H1 (cell line): ENCODE measurements at regions not wholly inside any gene's neighbourhood (a gene's known extent, or its start where the extent isn't known, plus 50 kb on each side); places are given as distances from the start of the nearest gene placed in this dataset.

Experiments used
- CTCF ChIA-PET: fragments of 300-600 bp; sonication (Branson Sonifier 250); formaldehyde crosslinking; loops from one replicate; lab custom pipeline; 2021; ENCODE audit not compliant: partially characterized antibody; lab: Charles Lee
- POLR2A ChIA-PET: fragments of 300-600 bp; sonication (Branson Sonifier 250); formaldehyde crosslinking; loops from one replicate; lab custom pipeline; 2021; ENCODE audit warnings: inconsistent platforms; ENCODE audit not compliant: partially characterized antibody; lab: Charles Lee
- DNase-seq, 2 experiments: peaks; one replicate each; pipeline versions ENCODE4 v3.0.0 to v3.0.0-alpha.2; 2010 to 2022; ENCODE audit warnings: low spot score in 2 of 2, low read depth in 1 of 2, mixed read lengths in 1 of 2
- FAIRE-seq: peaks from 2 replicates; lab custom pipeline; 2011; peaks lifted over from hg19 to GRCh38; lab: Jason Lieb, UNC
- H2AFZ ChIP-seq: 2 replicates; pipeline ENCODE4 v1.8.1; 2012; ENCODE audit warnings: low read length, inconsistent platforms
- H2AK5ac ChIP-seq: 2 replicates; pipeline ENCODE4 v1.6.1; 2013; ENCODE audit warnings: low read depth, low read length
- H2BK120ac ChIP-seq: replicated peaks from 2 replicates; pipeline ENCODE3; 2013; ENCODE audit warnings: low read depth, low read length, inconsistent platforms
- H2BK12ac ChIP-seq: 2 replicates; pipeline ENCODE4 v1.6.1; 2013; ENCODE audit warnings: low read depth, low read length
- H2BK15ac ChIP-seq: 2 replicates; pipeline ENCODE4 v1.6.1; 2013; ENCODE audit warnings: low read length
- H2BK20ac ChIP-seq: 2 replicates; pipeline ENCODE4 v1.6.1; 2013; ENCODE audit warnings: low read length
- H2BK5ac ChIP-seq: 2 replicates; pipeline ENCODE4 v1.6.1; 2013; ENCODE audit warnings: low read depth, low read length
- H3K14ac ChIP-seq: 2 replicates; pipeline ENCODE4 v1.6.1; 2013; ENCODE audit warnings: inconsistent platforms; ENCODE audit not compliant: insufficient read length
- H3K18ac ChIP-seq: 2 replicates; pipeline ENCODE4 v1.6.1; 2013; ENCODE audit warnings: low read length; ENCODE audit errors: extremely low read depth
- H3K23ac ChIP-seq: 2 replicates; pipeline ENCODE4 v1.6.1; 2013; ENCODE audit warnings: inconsistent platforms; ENCODE audit not compliant: insufficient read length
- H3K23me2 ChIP-seq: 2 replicates; pipeline ENCODE4 v1.6.1; 2013; ENCODE audit warnings: low read depth, low read length
- H3K27ac ChIP-seq: 2 replicates; pipeline ENCODE4 v1.6.1; 2011; ENCODE audit warnings: low read depth, low read length, inconsistent platforms
- H3K27me3 ChIP-seq, 4 experiments: replicated peaks in 1 of 4; 1 replicate in 1 of 4; 2 replicates in 3 of 4; pipeline versions ENCODE4 v1.6.1 to v1.8.1; 2011 to 2013; ENCODE audit warnings: low read length in 3 of 4, mild to moderate bottlenecking in 3 of 4, inconsistent platforms in 2 of 4, mixed read lengths in 2 of 4, moderate library complexity in 1 of 4; ENCODE audit not compliant: control insufficient read depth in 3 of 4, insufficient read depth in 3 of 4; ENCODE audit errors: extremely low read depth in 1 of 4
- H3K36me3 ChIP-seq, 4 experiments: 2 replicates each; pipeline versions ENCODE4 v1.6.1 to v1.8.1; 2011 to 2013; ENCODE audit warnings: mild to moderate bottlenecking in 4 of 4, low read length in 3 of 4, moderate library complexity in 2 of 4, control low read depth in 1 of 4, inconsistent platforms in 1 of 4; ENCODE audit not compliant: insufficient read depth in 4 of 4, control insufficient read depth in 2 of 4
- H3K4ac ChIP-seq: replicated peaks from 2 replicates; pipeline ENCODE3; 2013; ENCODE audit warnings: low read length, low read depth, mixed read lengths, inconsistent platforms; ENCODE audit not compliant: insufficient read length
- H3K4me1 ChIP-seq, 4 experiments: replicated peaks in 1 of 4; 1 replicate in 1 of 4; 2 replicates in 3 of 4; pipeline versions ENCODE4 v1.6.1 to v1.8.1; 2011 to 2013; ENCODE audit warnings: low read length in 3 of 4, inconsistent platforms in 2 of 4, mixed read lengths in 1 of 4; ENCODE audit not compliant: insufficient read depth in 4 of 4, control insufficient read depth in 3 of 4
- H3K4me2 ChIP-seq, 2 experiments: 2 replicates each; pipeline versions ENCODE4 v1.6.1 to v1.8.1; 2011 to 2013; ENCODE audit warnings: low read depth in 2 of 2, low read length in 2 of 2, control low read depth in 1 of 2, inconsistent platforms in 1 of 2, mild to moderate bottlenecking in 1 of 2; ENCODE audit not compliant: insufficient read depth in 1 of 2
- H3K4me3 ChIP-seq, 4 experiments: fragments of 200-600, 300-600 bp in 1 of 4; sonication (generic), shearing (Covaris generic), sonication (Bioruptor Twin) in 1 of 4; 2 replicates each; pipeline versions ENCODE4 v1.5.1 to v1.8.1; 2011 to 2016; ENCODE audit warnings: low read length in 4 of 4, low read depth in 3 of 4, control low read depth in 2 of 4, inconsistent platforms in 2 of 4, mild to moderate bottlenecking in 2 of 4, mixed read lengths in 1 of 4, moderate library complexity in 1 of 4; ENCODE audit not compliant: insufficient read depth in 2 of 4; ENCODE audit errors: extremely low read depth in 1 of 4
- H3K56ac ChIP-seq: replicated peaks from 2 replicates; pipeline ENCODE3; 2013; ENCODE audit warnings: low read depth, mild to moderate bottlenecking, mixed read lengths, low read length, inconsistent platforms; ENCODE audit not compliant: insufficient read length
- H3K79me1 ChIP-seq: 2 replicates; pipeline ENCODE4 v1.6.1; 2013; ENCODE audit warnings: low read depth, low read length, control low read depth
- H3K79me2 ChIP-seq, 2 experiments: 2 replicates each; pipeline versions ENCODE4 v1.6.1 to v1.8.1; 2012 to 2013; ENCODE audit warnings: low read length in 2 of 2, mild to moderate bottlenecking in 2 of 2, inconsistent platforms in 1 of 2; ENCODE audit not compliant: insufficient read depth in 2 of 2, control insufficient read depth in 1 of 2
- H3K9ac ChIP-seq, 4 experiments: replicated peaks in 1 of 4; 1 replicate in 1 of 4; 2 replicates in 3 of 4; pipeline versions ENCODE4 v1.6.1 to v1.8.1; 2011 to 2013; ENCODE audit warnings: low read depth in 3 of 4, low read length in 3 of 4, control low read depth in 2 of 4, mild to moderate bottlenecking in 2 of 4, moderate library complexity in 2 of 4, inconsistent platforms in 1 of 4; ENCODE audit errors: extremely low read depth in 1 of 4
- H3K9me3 ChIP-seq, 2 experiments: 2 replicates each; pipeline versions ENCODE4 v1.6.1 to v1.8.1; 2012 to 2013; ENCODE audit warnings: mild to moderate bottlenecking in 2 of 2, moderate library complexity in 2 of 2, control low read depth in 1 of 2, inconsistent platforms in 1 of 2, low read depth in 1 of 2, low read length in 1 of 2, mixed read lengths in 1 of 2; ENCODE audit not compliant: insufficient read depth in 2 of 2
- H4K20me1 ChIP-seq, 2 experiments: replicated peaks in 1 of 2; 2 replicates each; pipeline versions ENCODE3 to v1.8.1; 2011 to 2013; ENCODE audit warnings: inconsistent platforms in 2 of 2, low read length in 2 of 2, mild to moderate bottlenecking in 1 of 2; ENCODE audit not compliant: insufficient read depth in 2 of 2, control insufficient read depth in 1 of 2
- H4K5ac ChIP-seq: 2 replicates; pipeline ENCODE4 v1.6.1; 2013; ENCODE audit warnings: low read length, low read depth, mixed read lengths, inconsistent platforms; ENCODE audit not compliant: insufficient read length
- H4K8ac ChIP-seq: 2 replicates; pipeline ENCODE4 v1.8.0; 2013; ENCODE audit warnings: mild to moderate bottlenecking, moderate library complexity, low read length, inconsistent platforms; ENCODE audit not compliant: insufficient read depth; ENCODE audit errors: extremely low read depth
- H4K91ac ChIP-seq: replicated peaks from 2 replicates; pipeline ENCODE3; 2013; ENCODE audit warnings: low read length, mixed read lengths, inconsistent platforms; ENCODE audit not compliant: insufficient read length
- NRF1 ChIP-seq: IDR thresholded peaks from 2 replicates; pipeline ENCODE4 v1.6.1; 2011; ENCODE audit warnings: mild to moderate bottlenecking, low read depth, low read length, improper control_type of control experiment
- SRF ChIP-seq: IDR thresholded peaks from 2 replicates; pipeline ENCODE4 v1.6.1; 2011; ENCODE audit warnings: mild to moderate bottlenecking, low read depth, low read length, moderate library complexity
- YY1 ChIP-seq: IDR thresholded peaks from 2 replicates; pipeline ENCODE4 v1.6.1; 2011; ENCODE audit warnings: low read depth, mild to moderate bottlenecking, low read length
- ZNF274 ChIP-seq: IDR thresholded peaks from 2 replicates; pipeline ENCODE4 v1.7.0; 2012; ENCODE audit warnings: low read length, borderline replicate concordance; ENCODE audit errors: extremely low read depth
- WGBS, 2 experiments: shearing (Covaris generic) in 1 of 2; methylation state at CpG; one replicate each; pipeline versions ENCODE4 v1.1.6 to v1.1.7; 2013 to 2015; ENCODE audit warnings: low lambda C conversion rate in 2 of 2, mixed read lengths in 2 of 2, inconsistent platforms in 1 of 2, low coverage in 1 of 2, missing lambda C conversion rate in 1 of 2; ENCODE audit not compliant: insufficient replicate concordance in 2 of 2, insufficient coverage in 1 of 2, insufficient read length in 1 of 2; ENCODE audit errors: extremely low coverage in 1 of 2, missing lambda C conversion rate in 1 of 2; 5-methylcytosine and 5-hydroxymethylcytosine counted together

GRCh38 chr2:21423854-21424253, 300.1 kb downstream of the TDRD15 start:
- TF ChIP-seq NRF1 = no peak
- no peak for TF ChIP-seq YY1
- TF ChIP-seq ZNF274 = no peak
- no peak for TF ChIP-seq SRF
- POLR2A ChIA-PET = no interaction called here
- H3K27ac ChIP-seq = no peak overlapping the region
- no peak overlapping the region for H3K9ac ChIP-seq
- H3K23ac ChIP-seq = no peak overlapping the region
- no peak overlapping the region for H2BK120ac ChIP-seq
- no peak overlapping the region for H3K4ac ChIP-seq
- H3K79me1 ChIP-seq = no peaks in the 10 kb centered on the region
- no peak overlapping the region for H3K4me3 ChIP-seq
- H2AFZ ChIP-seq = no peak overlapping the region
- peaks cover 3% of the 10 kb centered on the region; the same call in 1 of the 2 replicates for H3K23me2 ChIP-seq
- CTCF ChIA-PET = interaction anchor here (1.3 to 3.0 kb wide), 4 partner anchors 9 to 220 kb away, joined by 3 to 13 read pairs (median 6); no protein-coding TSS in a partner anchor
- H3K9me3 ChIP-seq = no peaks in the 10 kb centered on the region
- H4K91ac ChIP-seq = no peak overlapping the region
- H4K5ac ChIP-seq = no peak overlapping the region
- no peak overlapping the region for H3K14ac ChIP-seq
- no peak overlapping the region for H2BK5ac ChIP-seq
- H3K4me1 ChIP-seq = no peaks in the 10 kb centered on the region
- no peak overlapping the region for H4K8ac ChIP-seq
- no peak overlapping the region for H3K56ac ChIP-seq
- FAIRE-seq (no peak), DNase-seq (no peak)
- peak overlapping the region; percentile 82; the same call in 1 of the 2 replicates for H2AK5ac ChIP-seq
- H3K36me3 ChIP-seq = no peaks in the 10 kb centered on the region
- no peak overlapping the region for H3K18ac ChIP-seq
- no peaks in the 10 kb centered on the region for H3K27me3 ChIP-seq
- no peak overlapping the region for H3K4me2 ChIP-seq
- WGBS, 2 experiments = 91% methylated on average over 5 of the region's 5 CpGs; no CpG with 5 or more reads in 1 of the 2 experiments
- H4K20me1 ChIP-seq = no peaks in the 10 kb centered on the region
- no peak overlapping the region for H2BK12ac ChIP-seq
- no peak overlapping the region for H2BK15ac ChIP-seq
- no peak overlapping the region for H2BK20ac ChIP-seq
- no peaks in the 10 kb centered on the region for H3K79me2 ChIP-seq
